Stimulated activated CD4-positive, alpha-beta T cell treated with anti-CD3 and anti-CD28 coated beads, Interleukin-2, amount 100 ng/mL, for 4 hours (primary cell): ENCODE measurements at regions not wholly inside any gene's neighbourhood (a gene's known extent, or its start where the extent isn't known, plus 50 kb on each side); places are given as distances from the start of the nearest gene placed in this dataset.

ENCODE experiments used
- DNase-seq: peaks from one replicate; pipeline ENCODE4 v3.0.0-alpha.2; 2020; ENCODE audit warnings: low read depth

- DNase-seq, result no peak
Measured at GRCh38 chr4:26104056-26104685, 190.2 kb downstream of the SMIM20 start.

- no peak for DNase-seq
Measured at GRCh38 chr4:26105337-26105736, 191.3 kb downstream of the SMIM20 start.

GRCh38 chr4:26105815-26106699, 192.0 kb downstream of the SMIM20 start:
- DNase-seq, result no peak

DNA sequence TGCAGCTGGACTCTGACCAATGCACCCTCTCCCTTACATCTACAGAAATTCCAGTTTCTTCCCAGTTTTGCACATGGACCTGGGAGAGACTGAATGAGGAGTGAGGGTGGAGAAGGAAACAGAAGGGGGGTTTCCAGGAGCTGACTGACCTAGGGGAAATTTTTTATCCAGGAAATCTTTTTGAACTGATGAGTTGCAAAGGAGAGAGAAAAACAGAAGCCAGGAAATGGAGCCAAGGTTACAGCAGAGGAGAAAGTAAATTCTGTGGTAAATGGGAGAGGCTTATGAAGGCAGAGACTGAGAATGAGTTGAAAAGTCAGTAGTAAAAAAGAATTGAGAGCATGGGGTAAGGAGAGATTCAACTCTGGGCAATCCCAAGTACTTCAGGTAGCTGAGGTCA, 192.8 kb downstream of the SMIM20 start:
- DNase-seq, result no peak

- no peak for DNase-seq
Measured at GRCh38 chr4:26108054-26108453, 194.0 kb downstream of the SMIM20 start.

- no peak for DNase-seq
Measured at GRCh38 chr4:26110493-26110892, 196.5 kb downstream of the SMIM20 start.

GRCh38 chr4:26113339-26113940, 199.4 kb downstream of the SMIM20 start:
- no peak for DNase-seq

DNA sequence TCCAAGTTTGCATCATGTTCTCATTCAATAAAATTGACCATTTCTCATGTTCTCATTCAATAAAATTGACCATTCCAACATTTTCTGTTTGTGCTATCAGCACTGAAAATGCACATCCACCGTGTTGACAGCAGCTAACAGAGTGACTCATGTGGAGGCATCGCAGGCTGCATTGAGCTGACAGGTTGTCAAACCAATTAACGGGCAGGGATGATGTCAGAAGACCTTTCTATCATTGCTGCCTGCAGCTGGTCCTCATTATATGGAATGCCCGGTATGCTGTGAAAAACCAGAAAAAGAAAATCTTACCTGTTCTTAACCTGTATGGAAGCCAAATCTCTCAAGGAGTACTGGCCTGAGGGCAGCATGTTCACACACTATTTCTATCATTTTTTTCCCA, 202.0 kb downstream of the SMIM20 start:
- no peak for DNase-seq

- no peak for DNase-seq
Measured at GRCh38 chr4:26120098-26120825, 200.6 kb upstream of the RBPJ start.

DNA sequence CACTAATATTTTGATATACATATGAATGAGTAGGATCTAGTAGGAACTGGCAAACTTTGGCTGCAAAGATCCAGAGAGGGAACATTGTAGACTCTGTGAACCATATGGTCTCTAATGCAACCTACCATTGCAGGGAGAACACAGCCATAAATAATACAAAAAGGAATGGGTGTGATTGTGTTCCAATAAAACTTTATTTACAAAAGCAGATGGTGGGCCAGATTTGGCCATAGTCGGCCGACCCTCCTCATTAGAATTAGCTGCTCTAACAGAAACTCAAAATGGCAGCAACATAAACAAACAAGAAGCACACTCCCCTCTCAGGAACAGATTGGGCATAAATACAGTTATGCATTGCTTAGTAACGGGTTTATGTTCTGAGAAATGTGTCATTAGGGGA, 198.1 kb upstream of the RBPJ start:
- no peak for DNase-seq

- no peak for DNase-seq
Measured at GRCh38 chr4:26124753-26125321, 196.0 kb upstream of the RBPJ start.

GRCh38 chr4:26126143-26126718, 194.6 kb upstream of the RBPJ start:
- DNase-seq, result no peak

DNA sequence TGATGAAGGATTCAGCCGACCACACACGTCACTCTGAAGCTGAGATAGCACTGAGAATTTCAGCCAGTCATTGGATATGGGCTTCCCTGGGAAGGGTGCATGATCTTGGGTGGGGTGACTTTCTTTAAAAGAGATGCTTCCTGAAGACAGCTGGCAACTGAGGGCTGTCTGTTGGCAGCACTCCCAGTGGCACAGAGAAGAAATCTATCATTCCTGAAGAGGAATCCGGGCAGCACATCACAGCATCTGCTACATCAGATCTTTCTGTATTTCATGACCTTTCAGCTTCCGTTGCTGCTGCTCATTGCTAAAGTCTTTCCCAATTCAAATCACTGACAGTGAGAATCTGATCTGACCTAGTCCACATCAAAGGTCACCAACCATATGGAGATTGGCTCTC, 193.8 kb upstream of the RBPJ start:
- no peak for DNase-seq

DNA sequence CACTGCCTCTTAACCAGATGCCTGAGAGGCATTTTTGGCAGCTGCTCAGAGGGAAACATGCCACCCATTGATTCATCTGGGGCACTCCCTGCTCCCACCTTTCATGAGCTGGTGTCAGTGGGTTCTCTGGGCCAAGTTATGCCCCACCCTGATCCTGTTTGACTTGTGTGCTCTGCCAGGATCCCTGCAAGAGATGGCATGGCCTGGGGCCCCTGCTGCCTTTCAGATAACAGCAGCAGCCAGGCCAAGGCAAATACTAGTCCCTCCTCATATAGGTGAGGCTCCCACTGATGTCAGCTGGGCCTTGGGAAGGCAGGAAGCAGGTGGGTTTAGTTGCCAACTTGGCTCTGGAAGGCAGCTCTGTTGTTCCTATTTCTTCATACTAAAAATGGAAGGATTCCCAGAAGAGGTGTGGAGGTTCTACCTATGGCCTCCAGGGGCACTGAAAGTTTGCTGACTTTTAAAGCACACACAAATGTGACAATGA, 192.9 kb upstream of the RBPJ start:
- no peak for DNase-seq

GRCh38 chr4:26130173-26130572, 190.6 kb upstream of the RBPJ start:
- no peak for DNase-seq

GRCh38 chr4:26130841-26131432, 189.9 kb upstream of the RBPJ start:
- DNase-seq, result no peak

GRCh38 chr4:26131711-26132110, 189.1 kb upstream of the RBPJ start:
- no peak for DNase-seq

GRCh38 chr4:26132858-26133257, 188.0 kb upstream of the RBPJ start:
- DNase-seq, result no peak

- DNase-seq, result no peak
Measured at GRCh38 chr4:26133840-26134239, 187.0 kb upstream of the RBPJ start.

- no peak for DNase-seq
Measured at GRCh38 chr4:26135331-26135730, 185.5 kb upstream of the RBPJ start.

GRCh38 chr4:26136615-26137014, 184.2 kb upstream of the RBPJ start:
- DNase-seq, result no peak
